OCI-LY1 (cell line): ENCODE measurements at regions not wholly inside any gene's neighbourhood (a gene's known extent, or its start where the extent isn't known, plus 50 kb on each side); places are given as distances from the start of the nearest gene placed in this dataset.

Experiments used
- CTCF ChIP-seq: fragments of 200-600 bp; sonication (generic), shearing (Covaris generic); IDR thresholded peaks from 2 replicates; pipeline ENCODE4 v1.5.1; 2017; ENCODE audit warnings: mild to moderate bottlenecking, antibody characterized with exemption, low read length, moderate library complexity, mixed read lengths
- EZH2 ChIP-seq: fragments of 200-600 bp; sonication (generic), shearing (Covaris generic); IDR thresholded peaks from 2 replicates; pipeline ENCODE4 v1.8.0; 2017; ENCODE audit warnings: borderline replicate concordance, mixed run types, mild to moderate bottlenecking, antibody characterized with exemption, low read length, moderate library complexity, mixed read lengths

DNA sequence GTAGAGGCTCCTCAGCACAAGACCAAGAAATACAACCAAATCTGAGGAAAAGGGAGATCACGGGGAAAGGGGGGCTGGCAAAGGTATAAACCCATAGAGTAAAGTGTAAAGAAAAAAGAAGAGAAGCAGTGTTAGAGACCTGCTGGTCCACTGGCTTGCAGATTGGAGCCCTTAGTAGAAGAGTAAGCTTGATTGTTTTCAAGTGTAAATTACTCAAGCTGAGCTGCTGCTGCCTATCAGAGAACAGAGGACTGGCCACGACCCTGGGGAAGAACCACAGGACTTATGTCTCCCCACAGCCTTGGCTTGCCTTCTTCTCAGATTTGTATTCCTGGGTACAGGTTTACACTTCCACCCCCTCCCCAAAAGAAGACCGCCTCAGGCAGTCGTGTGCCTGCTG lies 294.2 kb downstream of the LMX1A start:
- no peak for TF ChIP-seq CTCF
- TF ChIP-seq EZH2, result no peak
